Trophoblast cell (in vitro differentiated cells and primary cell): ENCODE measurements at regions not wholly inside any gene's neighbourhood (a gene's known extent, or its start where the extent isn't known, plus 50 kb on each side); places are given as distances from the start of the nearest gene placed in this dataset.

Source experiments
- DNase-seq, 2 donors: peaks; one replicate each; pipeline ENCODE4 v3.0.0-alpha.2; 2016
- H2AFZ ChIP-seq: 2 replicates; pipeline ENCODE4 v1.6.1; 2013; ENCODE audit warnings: low read length, moderate library complexity, mild to moderate bottlenecking; ENCODE audit not compliant: insufficient read depth, poor library complexity
- H2AK5ac ChIP-seq: 2 replicates; pipeline ENCODE4 v1.6.1; 2013; ENCODE audit warnings: mild to moderate bottlenecking, low read length
- H2BK120ac ChIP-seq: 2 replicates; pipeline ENCODE4 v1.6.1; 2013; ENCODE audit warnings: low read length, mild to moderate bottlenecking, moderate library complexity; ENCODE audit not compliant: insufficient read depth, poor library complexity
- H2BK12ac ChIP-seq: 2 replicates; pipeline ENCODE4 v1.6.1; 2013; ENCODE audit warnings: mild to moderate bottlenecking, low read length, moderate library complexity
- H2BK5ac ChIP-seq: 2 replicates; pipeline ENCODE4 v1.6.1; 2013; ENCODE audit warnings: low read length, low read depth, moderate library complexity, mild to moderate bottlenecking; ENCODE audit not compliant: poor library complexity
- H3K14ac ChIP-seq: 2 replicates; pipeline ENCODE4 v1.6.1; 2013; ENCODE audit warnings: mild to moderate bottlenecking, low read length
- H3K18ac ChIP-seq: 2 replicates; pipeline ENCODE4 v1.6.1; 2013; ENCODE audit warnings: mild to moderate bottlenecking, low read length
- H3K23ac ChIP-seq: 2 replicates; pipeline ENCODE4 v1.6.1; 2013; ENCODE audit warnings: low read length
- H3K27ac ChIP-seq: 2 replicates; pipeline ENCODE4 v1.5.1; 2013; ENCODE audit warnings: low read depth, mild to moderate bottlenecking, inconsistent platforms, low read length, moderate library complexity
- H3K27me3 ChIP-seq: 2 replicates; pipeline ENCODE4 v1.6.1; 2013; ENCODE audit warnings: inconsistent platforms, mild to moderate bottlenecking, low read length, moderate library complexity; ENCODE audit not compliant: insufficient read depth
- H3K36me3 ChIP-seq, 2 experiments: 1 replicate in 1 of 2; 2 replicates in 1 of 2; pipeline ENCODE4 v1.6.1; 2013; ENCODE audit warnings: low read length in 2 of 2, mild to moderate bottlenecking in 2 of 2, moderate library complexity in 1 of 2; ENCODE audit not compliant: insufficient read depth in 2 of 2, control insufficient read depth in 1 of 2
- H3K4ac ChIP-seq: 2 replicates; pipeline ENCODE4 v1.6.1; 2013; ENCODE audit warnings: low read depth, mild to moderate bottlenecking, low read length, moderate library complexity
- H3K4me1 ChIP-seq, 2 experiments: 1 replicate in 1 of 2; 2 replicates in 1 of 2; pipeline ENCODE4 v1.6.1; 2013; ENCODE audit warnings: low read length in 2 of 2, mild to moderate bottlenecking in 2 of 2, moderate library complexity in 1 of 2; ENCODE audit not compliant: insufficient read depth in 2 of 2, control insufficient read depth in 1 of 2
- H3K4me2 ChIP-seq: 2 replicates; pipeline ENCODE4 v1.6.1; 2013; ENCODE audit warnings: inconsistent platforms, mild to moderate bottlenecking, low read length, moderate library complexity
- H3K4me3 ChIP-seq: 2 replicates; pipeline ENCODE4 v1.5.1; 2013; ENCODE audit warnings: mild to moderate bottlenecking, low read depth, low read length, inconsistent platforms
- H3K79me1 ChIP-seq: one replicate; pipeline ENCODE4 v1.6.1; 2013; ENCODE audit warnings: low read length
- H3K79me2 ChIP-seq: 2 replicates; pipeline ENCODE4 v1.6.1; 2013; ENCODE audit warnings: low read length, mild to moderate bottlenecking; ENCODE audit not compliant: control insufficient read depth, insufficient read depth, poor library complexity
- H3K9ac ChIP-seq: 2 replicates; pipeline ENCODE4 v1.6.1; 2013; ENCODE audit warnings: mild to moderate bottlenecking, low read length
- H3K9me3 ChIP-seq: 2 replicates; pipeline ENCODE4 v1.6.1; 2013; ENCODE audit warnings: low read depth, mild to moderate bottlenecking, control low read depth, inconsistent platforms, low read length; ENCODE audit not compliant: insufficient read depth
- H4K12ac ChIP-seq: 2 replicates; pipeline ENCODE4 v1.6.1; 2013; ENCODE audit warnings: low read depth, mild to moderate bottlenecking, low read length, moderate library complexity
- H4K8ac ChIP-seq: 2 replicates; pipeline ENCODE4 v1.6.1; 2013; ENCODE audit warnings: low read depth, mild to moderate bottlenecking, low read length, moderate library complexity
- H4K91ac ChIP-seq: one replicate; pipeline ENCODE4 v1.6.1; 2013; ENCODE audit warnings: low read depth, mild to moderate bottlenecking, low read length, moderate library complexity
- WGBS: extraction: QIAGEN DNeasy Blood & Tissue Kit; methylation state at CpG from one replicate; pipeline ENCODE4 v1.1.7; 2013; ENCODE audit warnings: missing lambda C conversion rate; ENCODE audit not compliant: insufficient read length, insufficient coverage; ENCODE audit errors: extremely low coverage; 5-methylcytosine and 5-hydroxymethylcytosine counted together

- no peak overlapping the region for H3K18ac ChIP-seq
- H3K4me2 ChIP-seq, result no peak overlapping the region
- no peak overlapping the region for H3K4ac ChIP-seq
- no peak overlapping the region for H2BK12ac ChIP-seq
- H3K27me3 ChIP-seq, result no peaks in the 10 kb centered on the region
- no peak overlapping the region for H3K27ac ChIP-seq
- H3K36me3 ChIP-seq, result no peaks in the 10 kb centered on the region
- no CpG with 5 or more reads among the region's 4 CpGs for WGBS
- DNase-seq, result no peak
- no peaks in the 10 kb centered on the region for H3K79me1 ChIP-seq
- H3K4me3 ChIP-seq, result no peak overlapping the region
- no peak overlapping the region for H2BK120ac ChIP-seq
- no peak overlapping the region for H4K12ac ChIP-seq
- no peak overlapping the region for H2BK5ac ChIP-seq
- H3K14ac ChIP-seq, result no peak overlapping the region
- H2AK5ac ChIP-seq, result no peak overlapping the region
- no peak overlapping the region for H4K91ac ChIP-seq
- H3K4me1 ChIP-seq, result no peaks in the 10 kb centered on the region
- no peak overlapping the region for H3K9ac ChIP-seq
- H3K9me3 ChIP-seq, result no peaks in the 10 kb centered on the region
- H3K79me2 ChIP-seq, result no peaks in the 10 kb centered on the region
- H4K8ac ChIP-seq, result no peak overlapping the region
- no peak overlapping the region for H3K23ac ChIP-seq
- no peak overlapping the region for H2AFZ ChIP-seq
These were observed 100.1 kb downstream of the MIAT start for GRCh38 chr22:26757496-26757895.

GRCh38 chr22:26762503-26763472, 105.4 kb downstream of the MIAT start:
- H4K12ac ChIP-seq, result no peak overlapping the region
- H3K27ac ChIP-seq, result no peak overlapping the region
- WGBS, result no CpG with 5 or more reads among the region's 17 CpGs
- no peaks in the 10 kb centered on the region for H3K4me1 ChIP-seq
- H3K36me3 ChIP-seq, result no peaks in the 10 kb centered on the region
- no peak overlapping the region for H3K23ac ChIP-seq
- no peak overlapping the region for H2BK120ac ChIP-seq
- H3K14ac ChIP-seq, result no peak overlapping the region
- peaks cover 1% of the 10 kb centered on the region for H3K9me3 ChIP-seq
- no peak for DNase-seq
- H2BK12ac ChIP-seq, result no peak overlapping the region
- H3K4me2 ChIP-seq, result no peak overlapping the region
- no peak overlapping the region for H3K18ac ChIP-seq
- H3K79me2 ChIP-seq, result no peaks in the 10 kb centered on the region
- H4K91ac ChIP-seq, result no peak overlapping the region
- no peak overlapping the region for H3K4ac ChIP-seq
- no peak overlapping the region for H2AFZ ChIP-seq
- no peak overlapping the region for H2AK5ac ChIP-seq
- no peak overlapping the region for H4K8ac ChIP-seq
- no peaks in the 10 kb centered on the region for H3K79me1 ChIP-seq
- no peak overlapping the region for H3K9ac ChIP-seq
- no peaks in the 10 kb centered on the region for H3K27me3 ChIP-seq
- no peak overlapping the region for H2BK5ac ChIP-seq
- peak overlapping the region; percentile 38 for H3K4me3 ChIP-seq

- Histone ChIP-seq H2BK12ac (no peak overlapping the region), H3K9me3 (peaks cover 1% of the 10 kb centered on the region), H3K27me3 (no peaks in the 10 kb centered on the region), H3K4me2 (no peak overlapping the region), H2AFZ (no peak overlapping the region), H4K12ac (no peak overlapping the region), H3K18ac (no peak overlapping the region), H3K27ac (no peak overlapping the region), H3K4me3 (no peak overlapping the region), H2AK5ac (no peak overlapping the region), H3K36me3 (no peaks in the 10 kb centered on the region), H3K4ac (no peak overlapping the region), H2BK120ac (no peak overlapping the region), H3K9ac (no peak overlapping the region), H2BK5ac (no peak overlapping the region), H3K4me1 (no peaks in the 10 kb centered on the region), H3K79me1 (no peaks in the 10 kb centered on the region), H3K23ac (peak overlapping the region; percentile 76), H4K8ac (no peak overlapping the region), H4K91ac (no peak overlapping the region), H3K14ac (no peak overlapping the region), H3K79me2 (no peaks in the 10 kb centered on the region)
- WGBS, result no CpG with 5 or more reads among the region's 16 CpGs
- no peak for DNase-seq
These were observed 106.4 kb downstream of the MIAT start for GRCh38 chr22:26763633-26764361.

- Histone ChIP-seq H2AK5ac (no peak overlapping the region), H3K9me3 (peaks cover 1% of the 10 kb centered on the region), H4K91ac (no peak overlapping the region), H4K8ac (no peak overlapping the region), H3K36me3 (no peaks in the 10 kb centered on the region), H3K23ac (no peak overlapping the region), H3K4ac (no peak overlapping the region), H2BK12ac (no peak overlapping the region), H3K79me2 (no peaks in the 10 kb centered on the region), H2BK5ac (no peak overlapping the region), H3K27ac (no peak overlapping the region), H3K4me2 (no peak overlapping the region), H3K14ac (no peak overlapping the region), H4K12ac (no peak overlapping the region), H3K27me3 (no peaks in the 10 kb centered on the region), H3K4me3 (no peak overlapping the region), H2AFZ (no peak overlapping the region), H3K79me1 (no peaks in the 10 kb centered on the region), H3K18ac (no peak overlapping the region), H3K4me1 (no peaks in the 10 kb centered on the region), H3K9ac (no peak overlapping the region), H2BK120ac (no peak overlapping the region)
- WGBS, result no CpG with 5 or more reads among the region's 19 CpGs
- DNase-seq, result no peak
These were observed 109.3 kb downstream of the MIAT start for GRCh38 chr22:26766510-26767350.
